Esophagus muscularis mucosa (tissue), 4 donors: ENCODE measurements at regions not wholly inside any gene's neighbourhood (a gene's known extent, or its start where the extent isn't known, plus 50 kb on each side); places are given as distances from the start of the nearest gene placed in this dataset.
A peak's percentile ranks its signal among the peaks of the same experiment; 100 is the strongest.

Experiments used
- DNase-seq: peaks from one replicate; pipeline ENCODE4 v3.0.0-alpha.2; 2017; ENCODE audit errors: extremely low spot score
- H3K27ac ChIP-seq, 4 donors: fragments of 200-600 bp; sonication (generic); replicated peaks in 1 of 4; 1 replicate in 3 of 4; 2 replicates in 1 of 4; pipeline ENCODE4 v1.5.1; 2016 to 2019; ENCODE audit warnings: mild to moderate bottlenecking in 1 of 4
- H3K27me3 ChIP-seq, 4 donors: fragments of 200-600 bp; sonication (generic); one replicate each; pipeline versions ENCODE4 v1.5.1 to v1.6.0; 2016 to 2019
- H3K36me3 ChIP-seq, 4 donors: fragments of 200-600 bp; sonication (generic); one replicate each; pipeline ENCODE4 v1.5.1; 2016 to 2019
- H3K4me1 ChIP-seq, 4 donors: fragments of 200-600 bp; sonication (generic); one replicate each; pipeline ENCODE4 v1.5.1; 2016 to 2019
- H3K4me3 ChIP-seq, 4 donors: fragments of 200-600 bp; sonication (generic); 1 replicate in 2 of 4; 2 replicates in 2 of 4; pipeline ENCODE4 v1.5.1; 2016 to 2019; ENCODE audit warnings: mild to moderate bottlenecking in 4 of 4, moderate library complexity in 1 of 4
- H3K9me3 ChIP-seq, 4 donors: fragments of 200-600 bp; sonication (generic); 1 replicate in 3 of 4; 2 replicates in 1 of 4; pipeline ENCODE4 v1.5.1; 2016 to 2019
- EP300 ChIP-seq: sonication (generic); formaldehyde crosslinking; IDR thresholded peaks from one replicate; pipeline ENCODE4 v1.6.1; 2017; ENCODE audit warnings: antibody characterized with exemption
- POLR2A ChIP-seq: fragments of 450-650 bp; IDR thresholded peaks from one replicate; pipeline ENCODE4 v1.6.1; 2017; ENCODE audit warnings: antibody characterized with exemption, moderate library complexity, mild to moderate bottlenecking, low read depth
- POLR2AphosphoS5 ChIP-seq, 2 donors: sonication (generic); formaldehyde crosslinking; IDR thresholded peaks; one replicate each; pipeline ENCODE4 v1.6.1; 2017; ENCODE audit warnings: antibody characterized with exemption in 2 of 2
- WGBS: methylation state at CpG from one replicate; pipeline ENCODE4 v1.1.5; 2018; 5-methylcytosine and 5-hydroxymethylcytosine counted together
- intact Hi-C: fragments of 100-400 bp; cut with DNase I; formaldehyde crosslinking; loops from one replicate; pipeline ENCODE4 v1.15.1; 2023
- TF ChIP-seq, protein P1 (sequence below), 3 experiments: fragments of 200-600 bp in 2 of 3; fragments of 450-650 bp in 1 of 3; sonication (generic) in 2 of 3; IDR thresholded peaks; one replicate each; pipeline ENCODE4 v1.5.1; 2017 to 2019; ENCODE audit warnings: antibody characterized with exemption in 3 of 3, mild to moderate bottlenecking in 2 of 3, moderate library complexity in 1 of 3

DNA sequence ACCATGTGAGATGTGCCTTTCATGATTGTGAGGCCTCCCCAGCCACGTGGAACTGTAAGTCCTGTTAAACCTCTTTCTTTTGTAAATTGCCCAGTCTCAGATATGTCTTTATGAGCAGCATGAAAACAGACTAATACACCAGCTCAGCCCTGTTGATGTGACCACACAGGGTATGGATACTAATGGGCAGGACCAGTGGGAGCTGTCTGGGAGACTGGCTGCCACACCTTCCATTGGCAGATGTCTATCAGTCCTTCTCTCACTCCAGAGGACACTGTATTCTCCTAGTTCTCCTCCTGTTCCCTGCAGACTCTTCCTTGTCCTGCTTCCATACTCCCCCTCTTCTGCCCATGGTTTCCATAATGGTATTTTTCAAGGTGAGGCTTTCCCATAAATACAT is 104.4 kb downstream of the PRLHR start:
- H3K27me3 ChIP-seq, result peaks cover 0 to 7% (median 0%) of the 10 kb centered on the region in 4 donors
- peak; percentile 55 for DNase-seq
- 13% methylated on average over 1 of the region's 1 CpG for whole genome bisulfite sequencing
- H3K27ac ChIP-seq, result no peak overlapping the region
- H3K9me3 ChIP-seq, result no peaks in the 10 kb centered on the region
- intact Hi-C loops, result no loop called here
- no peak overlapping the region for H3K4me3 ChIP-seq
- TF ChIP-seq EP300 (no peak), POLR2AphosphoS5 (IDR thresholded peaks at IDR 0.05) (no peak), POLR2A (no peak)
- TF ChIP-seq, protein P1, sequence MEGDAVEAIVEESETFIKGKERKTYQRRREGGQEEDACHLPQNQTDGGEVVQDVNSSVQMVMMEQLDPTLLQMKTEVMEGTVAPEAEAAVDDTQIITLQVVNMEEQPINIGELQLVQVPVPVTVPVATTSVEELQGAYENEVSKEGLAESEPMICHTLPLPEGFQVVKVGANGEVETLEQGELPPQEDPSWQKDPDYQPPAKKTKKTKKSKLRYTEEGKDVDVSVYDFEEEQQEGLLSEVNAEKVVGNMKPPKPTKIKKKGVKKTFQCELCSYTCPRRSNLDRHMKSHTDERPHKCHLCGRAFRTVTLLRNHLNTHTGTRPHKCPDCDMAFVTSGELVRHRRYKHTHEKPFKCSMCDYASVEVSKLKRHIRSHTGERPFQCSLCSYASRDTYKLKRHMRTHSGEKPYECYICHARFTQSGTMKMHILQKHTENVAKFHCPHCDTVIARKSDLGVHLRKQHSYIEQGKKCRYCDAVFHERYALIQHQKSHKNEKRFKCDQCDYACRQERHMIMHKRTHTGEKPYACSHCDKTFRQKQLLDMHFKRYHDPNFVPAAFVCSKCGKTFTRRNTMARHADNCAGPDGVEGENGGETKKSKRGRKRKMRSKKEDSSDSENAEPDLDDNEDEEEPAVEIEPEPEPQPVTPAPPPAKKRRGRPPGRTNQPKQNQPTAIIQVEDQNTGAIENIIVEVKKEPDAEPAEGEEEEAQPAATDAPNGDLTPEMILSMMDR (IDR thresholded peaks at IDR 0.05), result no peak
- H3K4me1 ChIP-seq, result peaks cover 0 to 2% (median 0%) of the 10 kb centered on the region in 4 donors
- no peaks in the 10 kb centered on the region for H3K36me3 ChIP-seq

DNA sequence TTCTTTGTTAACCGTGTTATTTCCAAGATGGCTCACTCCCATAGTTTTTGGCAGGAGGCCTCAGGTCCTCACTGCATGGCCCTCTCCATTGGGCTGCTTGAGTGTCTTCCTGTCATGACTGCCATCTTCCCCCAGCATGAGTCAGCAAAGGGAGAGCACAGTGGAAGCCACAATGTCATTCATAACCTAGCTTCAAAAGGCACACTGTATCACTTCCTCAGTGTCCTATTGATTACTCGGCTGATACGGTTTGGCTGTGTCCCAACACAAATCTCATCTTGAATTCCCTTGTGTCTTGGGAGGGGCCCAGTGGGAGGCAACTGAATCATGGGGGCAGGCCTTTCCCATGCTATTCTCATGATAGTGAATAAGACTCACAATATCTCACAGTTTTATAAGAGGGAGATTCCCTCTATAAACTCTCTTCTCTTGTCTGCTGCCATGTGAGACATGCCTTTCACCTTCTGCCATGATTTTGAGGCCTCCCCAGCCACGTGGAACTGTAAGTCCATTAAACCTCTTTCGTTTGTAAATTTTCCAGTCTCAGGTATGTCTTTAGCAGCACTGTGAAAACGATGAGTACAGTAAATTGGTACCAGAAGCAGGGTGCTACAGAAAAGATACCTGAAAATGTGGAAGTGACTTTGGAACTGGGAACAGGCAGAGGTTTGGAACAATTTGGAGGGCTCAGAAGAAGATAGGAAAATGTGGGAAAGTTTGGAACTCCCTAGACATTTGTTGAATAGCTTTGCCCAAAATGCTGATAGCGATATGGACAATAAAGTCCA is 106.5 kb downstream of the PRLHR start:
- H3K9me3 ChIP-seq, result no peaks in the 10 kb centered on the region
- no peaks in the 10 kb centered on the region for H3K36me3 ChIP-seq
- TF ChIP-seq POLR2A (no peak), POLR2AphosphoS5 (IDR thresholded peaks at IDR 0.05) (no peak), EP300 (no peak)
- TF ChIP-seq, protein P1 (IDR thresholded peaks at IDR 0.05), result no peak
- H3K4me3 ChIP-seq, result no peak overlapping the region
- DNase-seq, result peak; percentile 53
- H3K4me1 ChIP-seq, result no peaks in the 10 kb centered on the region
- H3K27ac ChIP-seq, result no peak overlapping the region
- intact Hi-C loops, result no loop called here
- 71% methylated on average over 7 of the region's 7 CpGs for WGBS
- H3K27me3 ChIP-seq, result no peaks in the 10 kb centered on the region

DNA sequence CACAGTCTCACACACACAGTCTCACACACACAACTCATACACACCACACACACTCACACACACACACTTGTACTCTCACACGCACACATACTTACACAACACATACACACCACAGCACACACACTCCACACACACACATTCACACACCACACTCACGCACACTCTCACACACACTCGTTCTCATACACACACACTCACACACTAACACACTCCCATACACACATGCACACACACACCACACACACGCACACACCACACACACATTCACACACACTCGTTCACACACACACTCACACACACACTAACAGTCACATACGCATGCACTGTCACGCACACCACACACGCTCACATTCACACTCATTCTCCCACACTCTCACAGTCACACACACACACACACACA is 109.8 kb downstream of the PRLHR start:
- Histone ChIP-seq H3K9me3 (no peaks in the 10 kb centered on the region), H3K4me1 (no peaks in the 10 kb centered on the region), H3K36me3 (no peaks in the 10 kb centered on the region), H3K27ac (no peak overlapping the region), H3K27me3 (peaks cover 0 to 5% (median 0%) of the 10 kb centered on the region in 4 donors), H3K4me3 (no peak overlapping the region)
- WGBS, result 92% methylated on average over 8 of the region's 8 CpGs
- no peak for TF ChIP-seq POLR2A
- TF ChIP-seq POLR2AphosphoS5 (IDR thresholded peaks at IDR 0.05), result no peak
- no peak for TF ChIP-seq EP300
- TF ChIP-seq, protein P1 (IDR thresholded peaks at IDR 0.05), result no peak
- intact Hi-C loops, result no loop called here
- peak; percentile 53 for DNase-seq

DNA sequence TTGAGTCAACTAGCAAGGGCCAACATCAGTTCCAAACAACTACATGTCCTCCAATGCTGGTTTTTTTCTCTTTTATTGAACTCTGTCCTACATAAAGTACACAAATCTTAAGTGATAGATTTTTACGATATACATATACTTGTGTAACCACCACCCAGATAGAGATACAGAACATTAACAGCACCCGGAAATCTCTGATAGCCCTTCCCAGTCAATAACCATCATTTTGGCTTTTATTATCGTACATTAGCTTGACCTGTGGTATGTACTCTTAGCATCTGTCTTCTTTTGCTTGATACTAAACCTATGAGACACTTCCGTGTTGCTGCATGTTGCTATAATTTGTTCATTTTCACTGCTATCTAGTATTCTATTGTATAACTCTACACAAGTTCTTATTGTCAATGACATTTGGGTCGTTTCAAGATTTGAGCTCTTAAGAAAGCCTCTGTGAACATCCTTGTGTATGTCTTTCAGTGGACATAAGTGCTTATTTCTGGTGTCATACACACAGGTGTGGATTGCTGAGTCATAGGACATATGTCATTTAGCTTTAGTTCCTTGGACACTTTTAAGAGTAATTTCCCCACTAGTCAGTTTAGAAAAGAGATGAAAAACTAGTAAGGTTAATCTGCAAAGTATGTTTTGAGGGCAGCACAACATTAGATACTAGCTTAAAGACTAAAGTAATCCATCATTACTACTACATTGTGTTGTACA is 111.1 kb downstream of the PRLHR start:
- Histone ChIP-seq H3K27ac (no peak overlapping the region), H3K4me3 (no peak overlapping the region), H3K4me1 (no peaks in the 10 kb centered on the region), H3K27me3 (peaks cover 0 to 5% (median 0%) of the 10 kb centered on the region in 4 donors), H3K36me3 (no peaks in the 10 kb centered on the region), H3K9me3 (no peaks in the 10 kb centered on the region)
- TF ChIP-seq, protein P1 (IDR thresholded peaks at IDR 0.05), result no peak
- TF ChIP-seq POLR2AphosphoS5 (IDR thresholded peaks at IDR 0.05), result no peak
- intact Hi-C loops, result no loop called here
- DNase-seq, result no peak
- 83% methylated on average over 5 of the region's 5 CpGs for WGBS
